AG09319 (cell line): ENCODE measurements at regions not wholly inside any gene's neighbourhood (a gene's known extent, or its start where the extent isn't known, plus 50 kb on each side); places are given as distances from the start of the nearest gene placed in this dataset.

Source experiments
- DNase-seq: peaks from one replicate; pipeline ENCODE4 v3.0.0-alpha.2; 2010; ENCODE audit warnings: low read depth; ENCODE audit errors: extremely low read depth
- TF ChIP-seq, protein P1 (sequence below): IDR thresholded peaks from 2 replicates; pipeline ENCODE4 v1.5.1; 2011; ENCODE audit warnings: low read depth, mild to moderate bottlenecking, inconsistent platforms, low read length, moderate library complexity

GRCh38 chr9:135301271-135302263, 178.0 kb upstream of the PPP1R26 start:
- TF ChIP-seq, protein P1, sequence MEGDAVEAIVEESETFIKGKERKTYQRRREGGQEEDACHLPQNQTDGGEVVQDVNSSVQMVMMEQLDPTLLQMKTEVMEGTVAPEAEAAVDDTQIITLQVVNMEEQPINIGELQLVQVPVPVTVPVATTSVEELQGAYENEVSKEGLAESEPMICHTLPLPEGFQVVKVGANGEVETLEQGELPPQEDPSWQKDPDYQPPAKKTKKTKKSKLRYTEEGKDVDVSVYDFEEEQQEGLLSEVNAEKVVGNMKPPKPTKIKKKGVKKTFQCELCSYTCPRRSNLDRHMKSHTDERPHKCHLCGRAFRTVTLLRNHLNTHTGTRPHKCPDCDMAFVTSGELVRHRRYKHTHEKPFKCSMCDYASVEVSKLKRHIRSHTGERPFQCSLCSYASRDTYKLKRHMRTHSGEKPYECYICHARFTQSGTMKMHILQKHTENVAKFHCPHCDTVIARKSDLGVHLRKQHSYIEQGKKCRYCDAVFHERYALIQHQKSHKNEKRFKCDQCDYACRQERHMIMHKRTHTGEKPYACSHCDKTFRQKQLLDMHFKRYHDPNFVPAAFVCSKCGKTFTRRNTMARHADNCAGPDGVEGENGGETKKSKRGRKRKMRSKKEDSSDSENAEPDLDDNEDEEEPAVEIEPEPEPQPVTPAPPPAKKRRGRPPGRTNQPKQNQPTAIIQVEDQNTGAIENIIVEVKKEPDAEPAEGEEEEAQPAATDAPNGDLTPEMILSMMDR = no peak
- no peak for DNase-seq

DNA sequence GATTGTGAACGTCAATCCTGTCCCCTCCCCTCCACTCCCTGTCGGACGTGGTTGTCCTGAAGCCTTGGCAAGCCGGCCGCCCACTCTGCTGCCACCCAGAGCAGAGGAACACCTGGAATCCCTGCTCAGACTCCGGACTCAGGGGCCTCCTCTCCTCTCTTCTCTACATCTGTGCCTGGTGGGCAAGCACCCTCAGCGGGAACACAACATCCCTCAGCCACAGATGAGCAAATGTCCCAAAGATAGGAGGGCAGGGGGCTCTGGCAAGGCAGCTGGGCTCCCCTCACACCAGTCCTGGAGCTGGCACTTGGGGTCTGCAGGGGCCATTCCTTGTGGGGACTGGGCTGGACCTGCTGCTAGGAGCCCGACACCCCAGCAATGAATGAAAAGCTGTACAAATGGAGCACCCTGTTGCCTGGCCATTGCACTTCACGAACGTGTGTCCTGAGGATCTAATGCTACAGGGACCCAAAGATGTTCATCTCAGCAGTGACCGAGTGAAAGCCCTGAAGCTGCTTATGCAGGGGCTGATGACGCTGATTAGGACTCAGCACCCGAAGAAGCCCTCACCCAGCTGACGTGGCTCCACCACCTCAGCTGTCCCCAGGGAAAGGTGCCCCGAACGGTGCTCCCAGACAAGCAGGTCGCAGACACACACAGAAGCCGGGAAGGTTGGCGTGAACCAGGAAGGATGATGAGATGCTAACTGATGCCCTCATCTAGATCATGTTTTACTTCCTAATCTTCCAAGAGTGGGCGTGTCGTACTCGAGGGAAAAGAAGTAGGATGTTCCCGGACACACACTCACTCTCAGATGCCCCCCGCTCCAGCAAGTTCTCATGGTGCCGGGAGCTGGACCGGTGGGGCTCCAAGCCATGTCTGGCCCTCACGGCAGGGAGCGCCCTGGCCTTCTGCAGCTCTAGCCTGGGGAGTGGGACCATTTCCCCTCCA, 177.0 kb upstream of the PPP1R26 start:
- no peak for DNase-seq
- TF ChIP-seq, protein P1 = no peak

- TF ChIP-seq, protein P1 = no peak
- no peak for DNase-seq
These were observed 176.3 kb upstream of the PPP1R26 start for GRCh38 chr9:135303280-135303647.

DNA sequence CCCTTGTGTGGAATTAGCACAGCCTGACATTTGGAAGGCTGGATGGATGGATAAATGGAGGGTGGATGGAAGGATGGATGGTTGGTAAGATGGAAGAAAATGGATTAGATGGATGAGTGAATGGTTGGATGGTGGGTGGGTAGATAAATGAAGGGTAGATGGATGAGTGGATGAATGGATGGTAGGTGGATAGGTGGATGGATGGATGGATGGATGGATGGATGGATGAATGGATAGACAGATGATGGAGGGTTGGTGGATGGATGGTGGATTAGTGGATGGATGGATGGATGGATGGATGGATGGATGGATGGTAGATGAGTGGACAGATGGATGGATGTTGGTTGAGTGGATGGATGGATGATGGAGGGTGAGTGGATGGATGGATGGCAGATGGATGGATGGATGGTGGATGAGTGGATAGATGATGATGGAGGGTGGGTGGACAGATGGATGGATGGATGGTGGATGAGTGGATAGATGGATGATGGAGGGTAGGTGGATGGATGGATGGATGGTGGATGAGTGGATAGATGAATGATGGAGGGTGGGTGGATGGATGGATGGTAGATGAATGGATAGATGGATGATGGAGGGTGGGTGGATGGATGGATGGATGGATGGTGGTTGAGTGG, 175.6 kb upstream of the PPP1R26 start:
- TF ChIP-seq, protein P1 = no peak
- DNase-seq = no peak

DNA sequence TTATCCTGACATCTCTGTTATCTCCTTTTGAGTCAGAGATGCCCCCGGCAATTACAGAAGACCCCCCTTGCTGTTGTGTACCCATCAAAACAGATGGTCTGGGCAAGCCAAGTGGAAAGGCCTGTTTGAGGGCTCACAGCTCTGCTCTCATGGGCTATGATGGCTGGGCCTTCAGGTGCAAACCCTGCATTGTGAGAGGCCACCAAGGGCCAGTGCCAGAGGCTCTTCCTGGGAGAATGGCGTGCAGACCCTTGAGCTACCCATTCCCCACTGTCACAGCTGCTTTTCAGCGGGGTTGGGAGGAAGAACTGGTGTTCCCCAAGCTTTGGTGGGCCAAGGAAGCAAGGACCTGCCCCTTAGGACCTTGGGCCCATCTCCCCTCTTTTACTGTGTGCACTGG, 174.7 kb upstream of the PPP1R26 start:
- DNase-seq = no peak
- TF ChIP-seq, protein P1 = no peak

- no peak for DNase-seq
- TF ChIP-seq, protein P1 = no peak
These were observed 173.9 kb upstream of the PPP1R26 start for GRCh38 chr9:135305546-135306180.
